Nephron progenitor cell (in vitro differentiated cells): ENCODE measurements at regions not wholly inside any gene's neighbourhood (a gene's known extent, or its start where the extent isn't known, plus 50 kb on each side); places are given as distances from the start of the nearest gene placed in this dataset.

Experiments used
- DNase-seq: peaks from one replicate; pipeline ENCODE4 v3.0.0; 2021
- H3K27ac Mint-ChIP-seq: 2 replicates; pipeline ENCODE4 v1.8.0; 2021; ENCODE audit warnings: mild to moderate bottlenecking, moderate library complexity, mixed read lengths
- H3K27me3 Mint-ChIP-seq: 2 replicates; pipeline ENCODE4 v1.8.0; 2021; ENCODE audit warnings: mild to moderate bottlenecking, low read depth, mixed read lengths; ENCODE audit not compliant: poor library complexity
- H3K36me3 Mint-ChIP-seq: 2 replicates; pipeline ENCODE4 v1.8.0; 2021; ENCODE audit warnings: low read depth, mixed read lengths
- H3K4me1 Mint-ChIP-seq: 2 replicates; pipeline ENCODE4 v1.8.0; 2021; ENCODE audit warnings: mixed read lengths
- H3K4me3 Mint-ChIP-seq: 2 replicates; pipeline ENCODE4 v1.8.0; 2021; ENCODE audit warnings: mild to moderate bottlenecking, moderate library complexity, mixed read lengths
- H3K9me3 Mint-ChIP-seq: 2 replicates; pipeline ENCODE4 v1.8.0; 2021; ENCODE audit warnings: mild to moderate bottlenecking, moderate library complexity, mixed read lengths
- CTCF ChIP-seq: fragments of 200-600 bp; sonication (generic); IDR thresholded peaks from 2 replicates; pipeline ENCODE4 v1.5.0; 2021; ENCODE audit warnings: antibody characterized with exemption

DNA sequence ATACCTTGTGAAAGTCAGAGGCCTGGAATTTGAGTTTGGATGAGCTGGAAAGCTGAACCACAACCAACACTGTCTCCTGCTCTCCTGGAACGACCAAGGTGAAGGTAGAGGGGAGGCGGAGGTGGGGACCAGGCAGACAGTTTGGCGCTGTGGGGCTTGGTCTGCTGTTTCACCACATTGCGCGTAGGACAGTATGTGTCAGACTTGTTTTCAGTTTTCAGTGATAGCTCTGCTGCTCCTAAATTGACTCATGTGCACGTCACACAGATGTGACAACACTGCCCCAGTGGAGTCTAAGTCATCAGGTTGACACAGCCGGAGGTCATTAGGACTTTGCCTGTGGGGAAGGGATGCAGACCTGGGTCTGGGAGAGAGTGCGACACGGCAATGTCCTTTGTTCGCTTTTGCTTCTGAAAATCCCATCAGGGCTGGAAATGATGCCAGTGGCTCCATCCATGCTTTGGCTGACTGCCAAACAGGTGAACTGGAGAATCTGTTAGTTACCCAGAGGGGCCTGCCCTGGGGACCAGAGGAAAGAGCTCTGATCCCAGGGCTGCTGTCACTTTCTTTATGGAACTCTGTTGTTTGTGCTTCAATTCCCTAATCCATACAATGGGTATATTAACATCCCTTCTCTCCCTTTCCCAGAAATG is 255.5 kb downstream of the CDC5L start:
- Mint-ChIP-seq H3K36me3 (no peaks in the 10 kb centered on the region), H3K4me3 (no peak overlapping the region), H3K4me1 (no peaks in the 10 kb centered on the region), H3K9me3 (no peaks in the 10 kb centered on the region), H3K27me3 (peaks cover 18% of the 10 kb centered on the region), H3K27ac (no peak overlapping the region)
- no peak for DNase-seq
- no peak for TF ChIP-seq CTCF

DNA sequence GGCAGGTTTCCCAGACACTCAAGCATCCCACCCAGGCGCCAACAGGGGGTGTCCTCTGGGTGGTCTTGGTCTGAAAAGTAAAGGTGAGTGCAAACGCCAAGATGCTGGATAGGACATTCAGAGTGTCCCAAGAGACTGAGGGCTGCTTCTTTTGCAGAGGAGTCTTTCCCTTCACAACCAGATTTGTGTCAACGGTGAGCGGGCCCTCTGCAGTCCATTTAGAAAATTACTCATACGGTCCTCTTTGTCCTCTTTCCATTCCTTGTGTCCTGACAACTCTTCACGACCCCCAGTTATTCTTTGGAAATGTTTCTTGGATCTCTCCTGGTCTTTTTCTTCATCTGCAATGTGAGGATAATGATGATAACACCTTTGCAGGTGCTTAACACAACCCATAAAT is 257.8 kb downstream of the CDC5L start:
- DNase-seq: no peak
- TF ChIP-seq CTCF: no peak
- H3K4me3 Mint-ChIP-seq: no peak overlapping the region
- no peak overlapping the region for H3K27ac Mint-ChIP-seq
- H3K9me3 Mint-ChIP-seq: peaks cover 5% of the 10 kb centered on the region
- H3K36me3 Mint-ChIP-seq: no peaks in the 10 kb centered on the region
- no peaks in the 10 kb centered on the region for H3K4me1 Mint-ChIP-seq
- H3K27me3 Mint-ChIP-seq: peaks cover 16% of the 10 kb centered on the region

- H3K27ac Mint-ChIP-seq: no peak overlapping the region
- DNase-seq: no peak
- peaks cover 24% of the 10 kb centered on the region for H3K27me3 Mint-ChIP-seq
- peaks cover 5% of the 10 kb centered on the region for H3K9me3 Mint-ChIP-seq
- no peak overlapping the region for H3K4me3 Mint-ChIP-seq
- H3K36me3 Mint-ChIP-seq: no peaks in the 10 kb centered on the region
- peaks cover 8% of the 10 kb centered on the region for H3K4me1 Mint-ChIP-seq
- TF ChIP-seq CTCF: no peak
Observed at GRCh38 chr6:44646355-44646754, 258.8 kb downstream of the CDC5L start.

DNA sequence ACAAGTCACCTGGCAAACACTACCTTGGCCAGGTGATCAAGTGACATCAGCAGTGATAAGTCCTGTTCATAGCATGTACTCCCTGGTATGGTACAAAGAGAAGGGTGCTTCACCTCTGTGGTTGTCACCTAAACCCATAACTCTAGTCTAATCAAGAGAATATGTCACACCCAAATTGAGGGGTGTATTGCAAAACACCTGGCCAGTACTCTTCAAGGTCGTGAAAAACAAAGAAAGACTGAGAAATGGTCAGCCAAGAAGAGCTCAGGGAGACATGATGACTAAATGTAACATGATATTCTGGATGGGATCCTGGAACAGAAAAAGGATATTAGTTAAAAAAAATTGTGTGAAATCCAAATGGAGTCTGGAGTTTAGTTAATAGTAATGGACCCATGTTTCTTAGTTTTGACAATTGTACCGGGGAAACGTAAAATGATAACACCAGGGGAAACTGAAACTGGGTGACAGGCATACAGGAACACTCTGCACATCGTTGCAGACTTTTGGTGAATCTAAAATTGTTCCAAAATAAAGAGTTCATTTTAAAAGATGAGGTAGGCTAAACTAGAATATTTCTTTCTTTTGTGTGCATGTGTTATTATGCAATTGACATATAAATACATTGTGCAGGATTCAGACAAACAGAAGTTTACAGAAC is 262.0 kb downstream of the CDC5L start:
- DNase-seq: no peak
- H3K27ac Mint-ChIP-seq: no peak overlapping the region
- peaks cover 5% of the 10 kb centered on the region for H3K9me3 Mint-ChIP-seq
- no peak for TF ChIP-seq CTCF
- H3K4me1 Mint-ChIP-seq: peaks cover 39% of the 10 kb centered on the region
- no peaks in the 10 kb centered on the region for H3K36me3 Mint-ChIP-seq
- H3K27me3 Mint-ChIP-seq: peaks cover 17% of the 10 kb centered on the region
- H3K4me3 Mint-ChIP-seq: no peak overlapping the region

DNA sequence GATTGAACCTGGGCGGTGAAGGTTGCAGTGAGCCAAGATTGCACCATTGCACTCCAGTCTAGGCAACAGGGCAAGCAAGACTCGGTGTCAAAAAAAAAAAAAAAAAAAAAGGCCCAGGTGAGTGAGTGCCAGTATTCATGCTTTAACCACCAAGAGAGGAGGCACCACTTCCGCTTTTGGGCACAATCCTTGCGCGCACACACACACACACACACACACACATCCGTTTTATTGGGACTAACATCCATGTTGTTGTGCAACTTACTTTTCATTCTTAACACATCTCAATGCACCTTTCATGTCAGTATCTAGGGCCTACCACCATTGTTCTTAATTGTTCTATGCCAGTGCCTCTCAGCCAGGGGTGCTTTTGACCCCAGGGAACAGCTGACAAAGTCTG is 263.0 kb downstream of the CDC5L start:
- Mint-ChIP-seq H3K27me3 (peaks cover 21% of the 10 kb centered on the region), H3K36me3 (no peaks in the 10 kb centered on the region), H3K27ac (no peak overlapping the region), H3K9me3 (peaks cover 5% of the 10 kb centered on the region), H3K4me1 (peaks cover 48% of the 10 kb centered on the region), H3K4me3 (no peak overlapping the region)
- no peak for TF ChIP-seq CTCF
- no peak for DNase-seq

GRCh38 chr6:44650947-44651346 is 263.4 kb downstream of the CDC5L start:
- DNase-seq: no peak
- Mint-ChIP-seq H3K36me3 (no peaks in the 10 kb centered on the region), H3K27ac (no peak overlapping the region), H3K9me3 (peaks cover 5% of the 10 kb centered on the region), H3K4me1 (peaks cover 50% of the 10 kb centered on the region), H3K27me3 (peaks cover 21% of the 10 kb centered on the region), H3K4me3 (no peak overlapping the region)
- TF ChIP-seq CTCF: no peak
